ENCODE measurements at regions not wholly inside any gene's neighbourhood (a gene's known extent, or its start where the extent isn't known, plus 50 kb on each side); places are given as distances from the start of the nearest gene placed in this dataset.

GRCh38 chr10:74760086-74760979 lies 66.1 kb upstream of the KAT6B start:
- Histone ChIP-seq H3K4me3 (no peak overlapping the region), H3K27ac (no peak overlapping the region), H3K27me3 (no peaks in the 10 kb centered on the region), H3K36me3 (no peaks in the 10 kb centered on the region), H3K9me3 (no peaks in the 10 kb centered on the region), H3K4me1 (peaks cover 0 to 1% (median 0%) of the 10 kb centered on the region in 9 donors)
- DNase-seq (no peak), ATAC-seq (peak in 4 of 8 donors; percentile 22 to 62 (median 28))
- WGBS, 2 donors: 76 to 77% methylated on average over 7 of the region's 7 CpGs
- TF ChIP-seq CTCF (IDR thresholded peaks at IDR 0.05): no peak
- intact Hi-C loops (cut with DNase I): no loop called here

GRCh38 chr10:74763934-74764591 lies 62.3 kb upstream of the KAT6B start:
- no peak overlapping the region for H3K4me3 ChIP-seq
- intact Hi-C loops (cut with DNase I): no loop called here
- DNase-seq: no peak
- no peak for ATAC-seq
- 87 to 89% methylated on average over 17 of the region's 17 CpGs for WGBS, 2 donors
- H3K27me3 ChIP-seq: no peaks in the 10 kb centered on the region
- H3K27ac ChIP-seq: no peak overlapping the region
- H3K9me3 ChIP-seq: no peaks in the 10 kb centered on the region
- no peaks in the 10 kb centered on the region for H3K4me1 ChIP-seq
- H3K36me3 ChIP-seq: no peaks in the 10 kb centered on the region
- TF ChIP-seq CTCF (IDR thresholded peaks at IDR 0.05): no peak

- 83 to 91% methylated on average over 10 of the region's 10 CpGs for WGBS, 2 donors
- no peaks in the 10 kb centered on the region for H3K27me3 ChIP-seq
- H3K4me3 ChIP-seq: no peak overlapping the region
- intact Hi-C loops (cut with DNase I): no loop called here
- H3K27ac ChIP-seq: no peak overlapping the region
- no peak for TF ChIP-seq CTCF (IDR thresholded peaks at IDR 0.05)
- no peaks in the 10 kb centered on the region for H3K4me1 ChIP-seq
- ATAC-seq (no peak), DNase-seq (no peak)
- H3K36me3 ChIP-seq: no peaks in the 10 kb centered on the region
- H3K9me3 ChIP-seq: peaks cover 0 to 5% (median 0%) of the 10 kb centered on the region in 11 donors
These were observed 60.9 kb upstream of the KAT6B start for GRCh38 chr10:74765465-74765975.

GRCh38 chr10:74766501-74766900 lies 59.9 kb upstream of the KAT6B start:
- ATAC-seq (no peak), DNase-seq (no peak)
- no peak overlapping the region for H3K4me3 ChIP-seq
- no peaks in the 10 kb centered on the region for H3K27me3 ChIP-seq
- no peak overlapping the region for H3K27ac ChIP-seq
- H3K36me3 ChIP-seq: no peaks in the 10 kb centered on the region
- H3K4me1 ChIP-seq: no peaks in the 10 kb centered on the region
- WGBS, 2 donors: 71 to 78% methylated on average over 7 of the region's 7 CpGs
- intact Hi-C loops (cut with DNase I): no loop called here
- no peak for TF ChIP-seq CTCF (IDR thresholded peaks at IDR 0.05)
- peaks cover 0 to 5% (median 0%) of the 10 kb centered on the region in 11 donors for H3K9me3 ChIP-seq

Data from heart right ventricle (tissue), 16 donors.